Fibroblast of upper back skin (primary cell): ENCODE measurements at regions not wholly inside any gene's neighbourhood (a gene's known extent, or its start where the extent isn't known, plus 50 kb on each side); places are given as distances from the start of the nearest gene placed in this dataset.
"Not testable (repeated sequence)": the region's sequence is repeated elsewhere in the genome, so short reads cannot be mapped to it uniquely, and the experiment has no call there.

ENCODE experiments used
- DNase-seq: peaks from one replicate; pipeline ENCODE4 v3.0.0-alpha.2; 2013

DNA sequence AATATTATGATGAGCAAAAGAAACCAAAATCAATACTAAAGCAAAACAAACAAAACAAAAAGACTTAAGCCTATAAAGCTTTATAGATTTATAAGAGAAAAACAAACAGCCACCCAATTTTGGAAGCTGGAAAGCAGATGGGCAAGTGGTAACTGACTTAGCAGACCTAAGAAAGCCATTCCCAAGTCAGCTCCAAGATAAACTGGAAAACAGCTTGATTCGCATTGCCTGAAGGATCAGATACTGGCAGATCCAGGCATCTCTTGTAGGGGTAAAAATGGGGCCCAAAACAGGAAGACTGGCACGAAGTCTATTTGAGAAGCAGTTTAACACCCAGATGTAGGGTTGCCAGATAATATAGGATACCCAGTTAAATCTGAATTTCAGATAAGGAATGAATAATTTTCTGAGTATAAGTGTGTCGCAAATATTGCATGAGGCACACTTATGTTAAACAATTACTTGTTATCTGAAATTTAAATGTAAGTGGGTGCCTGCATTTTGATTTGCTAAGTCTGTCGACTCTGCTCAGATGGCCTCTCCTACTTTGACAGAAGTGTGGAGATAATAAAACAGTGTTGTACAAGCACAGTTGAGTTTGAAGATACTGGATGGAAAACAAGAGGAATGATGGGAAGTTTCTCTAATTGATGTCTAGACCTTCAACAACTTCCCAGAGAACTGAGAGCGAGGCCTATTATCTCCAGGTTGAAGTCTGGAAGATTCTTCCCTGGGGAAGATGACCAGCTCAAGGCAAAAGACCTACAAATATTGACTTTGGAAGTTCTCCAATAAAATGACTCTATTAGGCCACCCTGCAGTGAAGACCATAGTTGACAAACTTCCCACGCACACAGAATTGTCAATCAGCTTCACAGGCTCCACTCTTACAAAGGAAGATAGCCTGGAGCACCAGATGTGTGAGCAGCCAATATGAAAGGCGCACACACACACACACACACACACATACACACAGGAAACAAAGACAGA, 113.4 kb downstream of the FAM50B start:
- no peak for DNase-seq

DNA sequence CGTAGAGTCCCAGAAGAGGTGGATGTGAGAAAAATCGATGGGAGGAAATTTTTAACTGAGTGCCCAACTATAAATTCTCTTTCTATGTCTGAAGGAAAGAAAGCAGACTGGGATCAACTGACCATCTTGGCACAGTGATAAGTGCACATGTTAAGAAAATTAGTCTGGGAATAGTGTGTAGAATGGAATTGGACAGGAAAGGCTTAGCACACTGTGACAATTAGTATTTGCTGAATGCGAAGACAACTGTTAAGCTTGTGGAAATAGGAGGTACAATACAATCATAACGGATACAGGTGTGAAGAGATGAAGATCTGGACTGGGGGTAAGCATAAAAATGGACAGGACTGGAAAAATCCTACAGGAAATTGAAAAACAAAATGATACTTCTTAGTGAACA, 114.3 kb downstream of the FAM50B start:
- DNase-seq: no peak

DNA sequence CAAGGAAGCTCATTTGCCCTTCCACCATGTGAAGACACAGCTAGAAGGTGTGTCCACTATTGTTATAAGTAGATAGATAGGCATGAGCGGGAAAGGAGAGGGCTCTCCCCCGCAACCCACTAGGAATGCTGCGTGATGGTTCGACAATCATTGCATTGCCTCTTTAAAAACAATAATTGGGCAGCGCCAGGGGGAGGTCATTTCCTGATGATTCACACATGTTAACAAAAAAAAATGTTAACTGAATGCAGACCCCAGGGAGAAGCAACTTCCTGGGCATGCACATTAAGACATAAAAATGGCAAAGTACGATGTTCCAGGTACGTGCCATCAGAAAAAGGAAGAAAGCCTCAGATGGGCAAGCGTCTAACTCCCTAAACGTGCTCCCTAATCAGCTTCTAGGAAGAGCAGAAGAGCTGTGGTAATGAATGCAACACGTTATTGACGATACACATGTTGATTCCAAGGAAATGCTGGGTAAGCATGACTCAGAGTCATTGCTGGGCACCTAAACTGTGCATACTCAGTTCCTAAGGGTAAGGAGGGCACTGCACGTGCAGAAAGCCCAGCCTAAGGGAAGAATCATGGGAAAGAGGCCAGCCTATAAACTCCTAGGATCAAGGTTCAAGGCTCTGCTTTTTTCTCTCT, 113.7 kb downstream of the FAM217A start:
- DNase-seq: no peak

DNA sequence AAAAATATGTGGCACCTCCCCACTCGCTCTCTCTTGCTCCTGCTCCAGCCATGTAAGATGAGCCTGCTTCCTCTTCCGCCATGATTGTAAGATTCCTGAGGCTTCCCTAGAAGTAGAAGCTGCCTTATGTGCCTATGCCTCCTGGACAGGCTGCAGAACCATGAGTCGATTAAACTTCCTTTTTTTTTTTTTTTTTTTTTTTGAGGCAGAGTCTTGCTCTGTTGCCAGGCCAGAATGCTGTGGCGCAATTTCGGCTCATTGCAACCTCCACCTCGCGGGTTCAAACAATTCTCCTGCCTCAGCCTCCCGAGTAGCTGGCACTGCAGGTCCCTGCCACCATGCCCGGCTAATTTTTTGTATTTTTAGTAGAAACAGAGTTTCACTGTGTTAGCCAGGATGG, 112.5 kb downstream of the FAM217A start:
- DNase-seq: no peak

DNA sequence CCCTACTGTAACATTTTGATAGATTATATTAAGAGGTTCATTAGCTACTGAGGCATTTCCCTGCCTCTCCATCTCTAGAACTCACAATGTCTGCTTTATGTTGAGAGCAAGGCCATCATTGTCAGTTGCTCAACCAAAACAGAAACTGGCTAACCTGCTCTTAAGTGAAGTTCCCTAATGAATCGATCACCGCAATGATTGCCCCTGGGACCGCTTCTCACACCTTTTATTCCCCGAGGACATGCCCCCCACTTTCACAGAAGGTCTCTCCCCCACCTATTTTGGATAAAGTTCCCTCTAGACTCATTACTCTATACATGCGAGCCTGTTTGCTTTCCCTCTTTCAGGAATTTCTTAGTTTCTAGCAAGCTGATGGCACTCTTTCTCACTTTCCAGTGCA, 108.8 kb downstream of the FAM217A start:
- no peak for DNase-seq

DNA sequence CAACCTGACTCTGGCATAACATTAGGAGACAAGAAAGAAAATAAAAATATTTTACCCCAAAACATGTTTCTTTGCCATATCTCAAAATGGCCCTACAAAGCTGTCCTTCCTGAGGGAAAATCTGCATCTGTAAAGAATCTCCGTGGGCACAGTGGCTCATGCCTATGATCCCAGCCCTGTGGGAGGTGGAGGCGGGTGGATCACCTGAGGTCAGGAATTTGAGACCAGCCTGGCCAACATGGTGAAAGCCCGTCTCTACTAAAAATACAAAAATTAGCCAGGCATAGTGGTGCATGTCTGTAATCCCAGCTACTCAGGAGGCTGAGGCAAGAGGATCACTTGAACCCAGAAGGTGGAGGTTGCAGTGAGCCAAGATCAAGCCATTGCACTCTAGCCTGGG, 105.8 kb downstream of the FAM217A start:
- not testable (repeated sequence) for DNase-seq

DNA sequence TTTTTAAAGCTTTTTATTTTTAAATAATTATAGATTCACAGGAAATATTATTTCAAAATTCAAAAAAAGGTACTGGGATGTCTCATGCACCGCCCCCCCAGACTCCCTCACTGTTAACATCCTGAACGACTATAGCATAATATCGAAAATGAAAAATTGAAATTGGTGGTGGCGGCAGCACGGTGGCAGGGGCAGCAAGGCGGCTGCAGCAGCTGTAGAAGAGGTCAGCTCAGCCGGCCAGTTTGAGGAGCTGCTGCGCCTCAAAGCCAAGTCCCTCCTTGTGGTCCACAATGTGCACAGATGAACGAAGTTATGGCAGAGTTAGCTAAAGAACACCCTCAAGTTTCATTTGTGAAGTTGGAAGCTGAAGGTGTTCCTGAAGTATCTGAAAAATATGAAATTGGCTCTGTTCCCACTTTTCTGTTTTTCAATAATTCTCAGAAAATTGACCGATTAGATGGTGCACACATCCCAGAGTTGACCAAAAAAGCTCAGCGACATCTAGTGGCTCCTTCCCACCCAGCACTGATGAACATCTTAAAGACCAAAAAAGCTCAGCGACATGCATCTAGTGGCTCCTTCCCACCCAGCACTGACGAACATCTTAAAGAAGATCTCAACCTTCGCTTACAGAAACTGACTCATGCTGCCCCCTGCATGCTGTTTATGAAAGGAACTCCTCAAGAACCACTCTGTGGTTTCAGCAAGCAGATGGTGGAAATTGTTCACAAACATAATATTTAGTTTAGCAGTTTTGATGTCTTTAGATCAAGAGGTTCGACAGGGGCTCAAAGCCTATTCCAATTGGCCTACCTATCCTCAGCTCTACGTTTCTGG, 100.8 kb downstream of the FAM217A start:
- peak; percentile 89 for DNase-seq

DNA sequence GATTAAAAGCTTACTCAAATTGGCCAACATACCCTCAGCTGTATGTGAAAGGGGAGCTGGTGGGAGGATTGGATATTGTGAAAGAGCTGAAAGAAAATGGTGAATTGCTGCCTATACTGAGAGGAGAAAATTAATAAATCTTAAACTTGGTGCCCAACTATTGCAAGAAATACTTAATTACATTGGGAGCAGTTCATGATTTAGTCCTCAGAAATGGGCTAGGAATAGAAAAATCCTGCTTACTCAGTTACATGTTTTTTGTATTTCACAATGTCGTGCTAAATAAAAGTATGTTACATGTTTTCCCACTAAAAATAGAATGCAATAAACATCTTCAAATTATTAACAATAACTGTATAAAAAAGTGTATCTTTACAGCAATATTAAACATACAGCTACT, 100.0 kb downstream of the FAM217A start:
- not testable (repeated sequence) for DNase-seq

DNA sequence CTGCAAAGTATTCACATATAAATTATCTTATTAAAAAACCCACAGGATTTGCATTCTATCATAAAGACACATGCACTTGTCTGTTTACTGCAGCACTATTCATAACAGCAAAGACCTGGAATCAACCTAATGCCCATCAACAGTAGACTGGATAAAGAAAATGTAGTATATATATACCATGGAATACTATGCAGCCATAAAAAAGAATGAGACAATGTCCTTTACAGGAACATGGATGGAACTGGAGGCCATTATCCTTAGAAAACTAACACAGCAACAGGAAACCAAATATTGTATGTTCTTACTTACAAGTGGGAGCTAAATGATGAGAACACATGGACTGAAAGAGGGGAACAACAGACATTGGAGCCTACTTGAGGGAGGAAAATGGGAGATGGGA, 97.0 kb downstream of the FAM217A start:
- no peak for DNase-seq

DNA sequence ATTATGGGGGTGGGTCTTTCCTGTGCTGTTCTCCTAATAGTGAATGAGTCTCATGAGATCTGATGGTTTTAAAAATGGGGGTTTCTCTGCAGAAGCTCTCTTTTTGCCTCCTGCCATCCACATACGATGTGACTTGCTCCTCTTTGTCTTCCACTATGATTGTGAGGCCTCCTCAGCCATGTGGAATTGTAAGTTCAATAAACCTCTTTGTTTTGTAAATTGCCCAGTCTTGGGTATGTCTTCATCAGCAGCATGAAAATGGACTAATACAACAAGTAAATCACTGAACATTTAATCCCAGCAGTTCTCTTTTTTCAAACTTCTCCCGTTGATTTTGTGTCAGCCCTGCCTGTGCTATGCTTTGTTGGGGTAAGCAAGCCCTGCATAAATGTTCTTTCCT, 95.2 kb downstream of the FAM217A start:
- no peak for DNase-seq

DNA sequence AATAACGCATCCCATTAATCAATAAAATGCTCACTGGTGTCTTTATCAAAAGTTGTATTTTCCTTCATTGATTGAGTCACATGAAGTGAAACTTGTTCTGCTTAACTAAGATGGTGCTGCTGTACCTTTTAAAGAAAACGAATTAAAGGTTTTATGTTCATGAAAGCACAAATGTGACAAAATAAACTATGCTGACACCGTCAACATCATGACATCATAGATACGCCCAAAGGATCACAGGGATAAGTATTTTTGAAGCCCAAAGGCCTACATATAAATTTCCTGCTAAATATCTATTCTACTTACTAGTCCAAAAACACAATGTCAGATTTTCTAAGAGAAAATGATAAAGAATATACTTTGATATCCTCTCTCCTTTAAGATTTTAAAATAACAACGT, 94.4 kb downstream of the FAM217A start:
- no peak for DNase-seq

DNA sequence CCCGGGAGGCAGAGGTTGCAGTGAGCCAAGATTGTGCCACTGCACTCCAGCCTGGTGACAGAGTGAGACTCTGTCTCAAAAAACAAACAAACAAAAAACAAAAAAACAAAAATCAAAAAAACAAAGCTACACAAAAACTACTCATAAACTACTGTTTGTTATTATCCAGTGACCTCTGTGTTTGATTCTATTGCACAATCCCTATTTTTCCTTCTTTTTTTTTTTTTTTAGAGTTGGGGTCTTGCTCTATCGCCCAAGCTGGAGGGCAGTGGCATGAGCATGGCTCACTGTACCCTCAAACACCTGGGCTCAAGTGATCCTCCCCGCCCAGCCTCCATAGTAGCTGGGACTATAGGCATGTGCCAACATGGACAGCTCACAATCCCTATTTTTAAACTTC, 92.7 kb downstream of the FAM217A start:
- no peak for DNase-seq

DNA sequence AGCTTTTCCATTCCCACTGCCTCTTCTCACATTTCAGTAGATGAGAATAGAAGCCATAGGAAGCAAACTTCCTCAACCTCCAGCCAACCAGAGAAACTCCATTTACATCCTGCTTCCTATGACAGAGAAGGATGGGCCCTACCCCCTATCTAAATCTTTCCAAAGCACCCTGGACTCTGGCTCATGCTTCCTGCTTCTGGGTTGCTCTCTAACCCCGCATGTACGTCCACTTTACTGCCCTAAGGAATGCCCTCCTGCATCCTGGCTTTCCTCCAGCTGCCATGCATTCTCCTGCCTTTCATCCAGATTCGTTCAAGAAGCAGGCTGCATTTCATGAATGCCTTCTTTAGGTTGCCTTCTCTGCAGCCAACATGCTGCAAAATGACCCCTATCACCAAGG, 91.9 kb downstream of the FAM217A start:
- DNase-seq: peak; percentile 66

DNA sequence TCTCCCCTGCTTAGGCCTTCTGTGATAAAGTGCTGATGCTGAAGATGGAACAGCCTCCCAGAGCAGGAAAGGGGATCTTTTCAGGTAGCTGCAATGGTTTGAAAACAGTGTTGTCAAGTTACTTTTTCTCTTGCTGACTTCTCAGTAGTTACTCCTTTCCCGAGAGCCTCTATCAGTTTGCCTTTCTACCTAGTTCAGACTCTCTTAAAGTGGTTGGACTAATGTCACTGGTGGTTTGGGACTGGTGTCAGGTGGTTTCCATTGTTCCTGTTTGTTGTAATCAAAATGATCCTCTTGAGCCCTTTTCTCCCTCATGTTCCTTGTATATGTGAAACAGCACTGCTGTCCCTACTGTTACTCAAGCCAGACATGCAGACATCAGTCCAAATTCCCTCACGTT, 91.4 kb downstream of the FAM217A start:
- DNase-seq: no peak

DNA sequence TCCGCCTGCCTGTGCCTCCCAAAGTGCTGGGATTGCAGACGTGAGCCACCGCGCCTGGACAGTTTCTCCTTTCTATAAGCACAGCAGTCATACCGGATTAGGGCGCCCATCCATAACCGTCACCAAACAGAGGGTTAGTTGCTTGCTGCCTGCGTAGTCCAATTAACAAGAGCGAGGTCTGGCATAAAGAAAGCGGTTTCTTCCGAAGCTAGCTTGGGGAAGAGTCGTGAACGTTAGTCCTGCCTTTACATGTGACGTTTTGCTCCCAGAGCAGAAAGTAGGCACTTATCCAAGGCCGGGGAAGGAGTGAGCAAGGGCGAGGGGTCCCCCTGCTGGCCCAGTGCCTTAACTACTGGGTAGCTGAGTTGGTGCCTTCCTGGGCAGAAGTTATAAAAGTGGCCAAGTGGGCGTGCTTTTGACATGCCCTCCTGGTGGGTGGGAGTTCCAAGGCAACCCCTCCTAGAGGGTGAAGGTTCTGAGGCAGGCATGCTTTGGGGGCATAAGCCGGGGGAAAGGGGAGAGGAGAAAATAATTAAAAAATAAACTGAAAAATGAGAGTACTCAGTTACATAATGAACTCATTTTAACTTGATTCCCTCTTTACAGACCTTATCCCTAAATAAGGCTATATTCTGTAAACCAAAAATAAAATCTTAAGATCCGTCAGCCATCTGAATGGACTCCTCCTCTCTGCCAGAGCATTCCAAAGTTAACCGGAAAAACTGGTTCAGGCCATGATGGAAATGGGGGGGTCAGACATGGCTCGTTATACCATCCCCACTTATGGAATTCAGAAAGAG, 88.0 kb downstream of the FAM217A start:
- peak; percentile 91 for DNase-seq

DNA sequence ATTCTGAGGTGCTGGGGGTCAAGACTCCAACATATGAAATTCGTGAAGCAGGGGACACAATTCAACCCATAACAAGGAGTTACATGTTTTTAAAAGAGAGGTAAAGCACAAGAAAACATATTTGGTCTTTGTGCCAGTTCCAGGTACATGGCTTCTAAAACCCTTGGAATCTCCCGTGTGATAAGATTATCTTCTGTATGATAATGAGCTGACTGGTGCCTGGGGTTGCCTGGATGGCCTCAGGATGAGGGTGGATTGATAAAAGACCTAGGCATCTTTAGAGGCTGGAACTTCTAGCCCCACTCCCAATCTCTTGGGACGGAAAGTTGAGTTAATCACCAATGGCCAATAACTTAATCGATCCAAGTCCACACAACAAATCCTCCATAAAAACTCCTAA, 87.0 kb downstream of the FAM217A start:
- no peak for DNase-seq

DNA sequence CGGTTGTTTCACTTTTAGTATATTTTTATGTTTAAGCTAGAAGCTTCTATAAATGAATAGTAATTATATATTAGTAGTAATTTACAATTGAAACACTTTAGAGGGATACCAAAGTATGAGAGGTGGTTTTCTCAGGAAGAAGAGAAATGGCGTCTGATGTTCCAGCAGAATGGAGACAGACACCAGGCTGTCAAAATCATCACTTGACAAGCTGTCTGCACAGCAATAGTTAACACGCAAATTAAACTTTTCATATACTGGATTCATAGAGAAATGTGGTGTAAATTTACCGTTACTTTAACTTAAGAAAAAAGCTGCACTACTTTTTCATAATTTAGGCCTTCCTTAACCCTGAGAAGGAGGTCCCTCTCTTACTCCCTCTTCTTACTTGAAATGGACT, 82.6 kb downstream of the FAM217A start:
- DNase-seq: no peak

DNA sequence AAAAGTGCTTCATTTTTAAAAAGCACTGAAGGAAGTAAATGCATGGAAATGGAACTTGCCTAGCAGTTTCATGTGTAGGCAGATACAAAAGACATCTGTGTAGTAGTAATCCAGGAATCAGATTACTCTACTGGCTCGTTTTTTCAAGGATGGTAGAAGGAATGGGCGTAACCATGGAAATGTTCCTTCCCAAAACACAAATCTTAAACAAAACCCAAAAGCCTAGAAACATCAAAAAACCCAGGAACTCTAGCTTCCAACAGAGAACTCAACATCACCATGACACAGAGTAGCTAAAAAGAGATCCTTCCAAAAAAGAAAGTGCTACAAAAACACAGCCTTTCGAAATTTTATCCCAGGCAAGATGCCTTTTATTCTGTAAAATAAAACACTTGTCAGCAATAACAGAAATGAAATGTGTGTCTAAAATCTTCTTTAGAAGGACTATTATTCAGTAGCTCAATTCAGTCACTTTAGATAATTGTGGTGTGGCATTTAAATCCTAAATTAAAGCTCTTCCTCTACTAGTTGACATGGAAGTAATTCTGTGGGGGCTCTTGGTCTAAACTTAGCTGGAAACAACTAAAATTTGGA, 81.7 kb downstream of the FAM217A start:
- DNase-seq: peak; percentile 41

DNA sequence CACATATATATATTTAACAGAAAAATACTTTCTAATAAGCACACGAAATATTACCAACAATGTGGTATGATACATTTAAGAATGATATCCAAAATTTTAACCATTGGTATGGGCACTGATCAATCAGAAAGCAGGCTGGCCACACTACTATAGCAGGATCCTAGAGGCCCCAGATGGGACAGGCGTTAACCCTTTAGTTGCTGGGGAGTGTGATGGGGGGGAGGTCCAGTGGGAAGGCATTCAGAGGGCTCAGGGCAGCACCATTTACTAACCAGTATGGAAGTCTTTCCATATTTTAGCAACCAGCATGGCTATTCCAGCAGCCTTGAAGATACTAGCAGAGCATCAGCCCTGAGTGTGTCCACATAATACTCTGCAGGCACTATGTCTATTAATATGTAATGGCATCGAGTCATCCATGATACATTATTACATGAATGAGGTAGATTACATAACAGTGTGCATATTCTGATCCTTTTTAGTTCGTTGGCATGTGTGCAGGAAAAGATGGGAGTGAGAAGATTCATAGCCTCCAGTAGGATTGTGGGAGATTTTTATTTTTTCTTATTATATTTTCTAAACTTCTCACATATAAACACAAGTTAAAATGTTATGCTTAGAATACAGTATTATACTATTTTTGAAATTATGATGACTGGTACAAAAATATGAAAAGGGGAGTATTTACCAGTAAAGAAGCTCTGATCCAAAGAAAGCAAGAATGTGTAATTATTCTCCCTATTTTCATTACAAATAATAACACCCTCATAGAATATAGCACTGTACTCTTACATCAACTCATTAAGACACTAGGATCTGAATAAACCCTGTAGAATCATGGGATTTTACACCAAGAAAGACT, 78.9 kb downstream of the FAM217A start:
- DNase-seq: no peak

DNA sequence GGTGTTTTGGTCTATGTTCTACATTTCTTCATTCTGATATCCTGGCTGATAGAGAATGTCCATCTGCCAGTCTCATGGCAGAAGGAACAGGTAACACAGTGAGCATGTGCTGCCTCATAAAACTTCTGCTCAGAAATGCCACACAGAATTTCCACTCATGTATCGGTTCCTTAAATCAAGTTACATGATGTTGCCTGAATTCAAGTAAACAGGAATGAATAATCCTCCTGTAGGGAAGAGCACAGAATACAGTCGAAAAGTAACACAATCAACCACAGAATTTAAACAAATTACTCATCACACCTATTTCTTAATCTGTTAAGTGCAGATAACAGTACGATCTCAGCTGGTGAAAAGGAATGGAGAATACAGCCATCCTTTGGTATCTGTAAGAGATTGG, 74.7 kb downstream of the FAM217A start:
- no peak for DNase-seq
